HG03565 (cell line): ENCODE measurements at regions not wholly inside any gene's neighbourhood (a gene's known extent, or its start where the extent isn't known, plus 50 kb on each side); places are given as distances from the start of the nearest gene placed in this dataset.

Experiments used
- ATAC-seq: cut with Tn5 transposase; IDR thresholded peaks from one replicate; pipeline ENCODE4 v1.9.1; 2021; ENCODE audit warnings: mild to moderate bottlenecking, moderate library complexity; ENCODE audit not compliant: unreplicated experiment

DNA sequence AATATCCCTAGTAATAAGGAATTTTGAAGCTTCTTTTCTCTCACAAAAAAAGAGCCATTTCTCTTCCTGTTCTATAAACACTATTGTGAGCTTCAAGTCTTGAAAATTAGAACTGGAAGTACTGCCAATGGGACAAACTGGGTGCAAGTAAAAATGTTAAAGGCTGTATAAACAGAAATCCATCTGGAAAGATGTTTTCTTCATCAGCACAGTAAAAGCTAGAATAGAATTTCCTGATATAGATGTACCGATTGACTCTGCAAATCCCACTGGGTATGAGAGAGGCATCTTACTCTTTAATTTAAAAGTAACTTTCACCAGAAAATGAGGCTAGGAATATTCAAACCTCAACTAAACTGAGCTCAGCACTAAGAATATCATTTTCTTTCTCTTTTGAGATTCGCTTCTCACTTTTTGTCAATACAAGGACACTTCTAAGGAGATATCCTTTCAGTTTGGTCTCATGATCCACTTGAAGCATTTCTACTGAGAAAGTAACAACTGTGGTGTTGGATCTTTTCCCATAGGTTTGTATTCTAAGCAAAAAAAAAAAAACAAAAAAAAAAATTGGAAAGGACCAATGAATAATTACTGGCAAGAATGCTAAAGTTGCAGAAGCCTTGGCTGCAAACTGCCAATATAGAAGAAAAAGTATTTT lies 169.0 kb upstream of the PRDM1 start:
- no peak for ATAC-seq

DNA sequence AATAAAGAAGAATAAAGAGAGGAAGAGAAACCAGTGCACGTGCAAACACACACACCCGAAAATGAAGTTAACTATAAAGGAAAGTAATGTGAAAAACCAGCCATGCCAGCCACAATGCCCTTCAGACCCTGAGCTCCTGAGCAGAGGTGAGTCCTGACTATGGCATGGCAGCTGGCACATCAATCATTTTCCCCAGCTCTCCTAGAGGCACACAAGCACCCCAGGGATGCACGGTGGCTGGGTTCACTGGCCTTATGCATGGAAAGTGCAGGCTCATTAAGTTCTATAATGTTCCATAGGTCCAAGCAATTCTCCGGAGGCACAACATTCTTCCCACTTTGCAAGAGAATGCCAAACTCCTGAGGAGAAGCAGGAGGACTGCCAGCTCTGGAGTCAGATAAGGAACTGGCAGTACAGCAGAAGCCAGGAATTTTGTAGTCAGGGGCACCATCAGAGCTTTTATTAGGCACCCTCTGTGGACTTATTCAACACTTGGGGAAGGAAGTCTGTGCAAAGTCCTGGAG lies 175.0 kb upstream of the PRDM1 start:
- ATAC-seq = no peak

DNA sequence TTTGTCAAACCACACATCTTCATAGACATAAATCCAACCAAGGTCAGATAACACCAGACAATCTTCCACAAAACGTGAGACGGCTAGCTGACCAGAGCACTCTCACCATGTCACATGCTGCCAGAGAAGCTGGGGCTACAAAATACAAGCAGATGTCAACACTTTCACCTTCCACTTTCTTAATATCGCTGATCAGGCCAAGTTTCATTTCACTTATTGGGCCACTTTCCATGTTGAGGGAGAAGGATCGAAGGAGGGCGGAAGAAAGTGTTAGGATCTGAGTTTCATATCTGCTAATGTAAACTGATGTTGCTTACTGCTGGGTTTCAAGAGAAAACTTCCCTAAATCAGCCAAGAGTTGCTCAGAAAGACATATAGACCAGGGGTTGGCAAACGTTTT lies 177.0 kb upstream of the PRDM1 start:
- ATAC-seq = no peak

DNA sequence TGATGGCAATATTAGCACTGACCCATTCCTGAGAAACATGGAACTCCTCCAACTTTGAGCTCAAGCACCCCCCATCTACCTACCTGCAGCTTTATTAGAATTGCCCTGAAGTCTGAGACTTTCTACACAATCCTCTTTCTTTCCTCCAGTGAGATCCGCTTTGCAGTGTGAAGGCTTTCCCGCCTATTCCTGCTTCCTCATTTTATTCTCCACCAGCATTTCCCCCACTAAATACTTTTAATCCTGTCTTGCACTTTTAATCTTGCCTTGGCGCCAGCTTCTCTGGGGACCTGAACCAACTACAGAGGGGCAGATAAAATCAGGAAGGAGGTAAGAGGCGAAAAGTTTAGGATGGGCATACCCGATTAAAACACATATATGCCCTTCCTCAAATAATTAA lies 178.1 kb upstream of the PRDM1 start:
- no peak for ATAC-seq

DNA sequence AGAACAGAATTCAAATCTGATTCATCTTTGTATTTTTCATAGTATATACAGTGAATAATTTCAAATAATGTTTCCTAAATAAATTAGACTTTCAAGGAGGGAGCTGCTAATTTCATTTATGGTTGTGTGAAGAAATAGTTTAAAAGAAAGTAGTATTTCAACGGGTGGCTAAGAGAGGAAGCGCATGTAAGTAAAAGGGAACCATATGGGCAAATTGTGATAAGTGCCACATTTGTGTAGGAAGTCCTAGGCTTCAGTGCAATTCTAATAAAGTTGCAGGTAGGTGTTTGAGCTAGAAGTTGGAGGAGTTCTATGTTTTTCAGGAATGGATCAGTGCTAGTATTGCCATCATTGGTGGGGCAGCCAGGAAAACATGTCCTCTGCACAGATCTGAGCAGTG lies 178.8 kb upstream of the PRDM1 start:
- no peak for ATAC-seq

DNA sequence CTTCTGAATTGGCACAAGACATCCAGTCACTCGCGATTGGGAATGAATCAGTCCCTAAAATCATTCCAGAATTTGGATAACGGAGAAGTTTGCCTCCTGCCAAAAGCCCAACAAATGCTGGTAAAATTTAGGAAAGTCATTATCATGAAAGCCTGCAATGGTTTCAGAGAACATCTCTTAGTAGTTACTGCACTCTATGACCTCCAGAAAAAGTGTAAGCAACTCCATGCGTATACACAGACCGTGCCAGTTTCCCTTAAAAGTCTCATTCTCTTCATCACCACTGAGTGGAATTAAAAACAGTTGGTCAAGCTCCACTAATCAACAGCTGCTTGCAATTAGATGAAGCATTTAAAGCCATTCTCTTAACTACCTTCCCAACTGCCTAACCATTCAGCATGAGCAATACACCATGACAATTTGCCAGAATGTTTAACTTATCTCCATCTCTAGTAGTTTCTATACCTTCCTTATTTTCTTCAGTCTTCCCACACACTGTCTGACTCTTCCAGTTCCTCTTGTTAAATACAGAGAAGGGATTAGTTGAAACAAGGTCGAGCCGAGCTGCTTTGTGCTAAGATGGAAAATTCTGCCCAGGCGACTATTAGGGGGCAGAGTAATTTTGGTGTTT lies 183.6 kb upstream of the PRDM1 start:
- no peak for ATAC-seq

DNA sequence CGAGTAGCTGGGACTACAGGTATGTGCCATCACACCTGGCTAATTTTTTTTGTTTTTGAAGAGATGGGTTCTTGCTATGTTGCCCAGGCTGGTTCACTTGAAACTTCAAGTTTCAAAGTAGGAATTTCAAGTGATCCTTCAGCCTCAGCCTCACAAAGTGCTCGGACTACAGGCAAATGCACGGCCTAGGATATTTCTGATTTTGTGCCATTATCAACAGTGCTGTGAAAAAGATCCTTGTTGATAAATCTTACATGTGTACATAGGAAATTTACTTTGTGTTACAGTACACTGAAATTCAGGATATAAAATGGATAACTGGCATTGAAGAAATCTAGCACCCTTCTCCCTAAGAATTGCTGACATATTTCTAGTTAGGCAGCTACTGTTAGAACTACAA lies 184.6 kb upstream of the PRDM1 start:
- no peak for ATAC-seq

DNA sequence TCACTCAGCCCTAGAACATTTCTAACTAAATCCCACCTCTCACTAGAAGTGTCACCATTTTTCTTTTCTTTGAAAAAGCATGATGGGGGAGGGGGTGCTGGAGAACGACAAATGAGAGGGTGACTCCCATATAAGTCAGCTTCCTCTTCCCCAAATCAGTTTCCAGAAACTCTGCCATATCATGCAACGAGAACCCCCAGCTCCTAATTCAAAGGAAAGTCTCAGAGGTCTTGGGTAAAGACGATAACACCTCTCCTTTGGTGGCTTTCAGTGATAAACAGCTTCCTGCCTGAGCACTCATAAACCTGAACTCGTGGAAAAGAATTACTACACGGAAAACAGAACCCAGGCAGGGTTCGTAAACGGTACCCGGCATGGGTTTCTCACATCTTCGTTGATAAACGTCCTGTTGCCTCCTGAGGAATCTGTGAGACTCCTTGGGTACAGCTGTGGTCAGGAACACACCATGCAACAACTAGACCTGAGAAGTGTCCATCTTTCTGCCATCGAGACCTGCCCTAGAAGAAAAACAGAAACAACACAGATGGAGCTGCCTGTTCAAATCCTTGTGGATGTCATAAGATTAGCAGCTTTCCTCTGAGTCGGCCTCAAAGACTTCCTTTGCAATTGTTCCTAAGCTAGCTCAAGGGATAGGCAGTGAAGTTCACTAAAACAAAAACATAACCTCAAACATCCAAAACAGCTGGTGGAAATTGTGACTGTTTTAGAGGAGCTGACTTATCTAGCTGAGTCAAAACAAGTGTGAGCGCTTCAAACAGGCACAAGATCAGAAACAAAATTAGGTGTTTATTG lies 185.8 kb upstream of the PRDM1 start:
- ATAC-seq = no peak

DNA sequence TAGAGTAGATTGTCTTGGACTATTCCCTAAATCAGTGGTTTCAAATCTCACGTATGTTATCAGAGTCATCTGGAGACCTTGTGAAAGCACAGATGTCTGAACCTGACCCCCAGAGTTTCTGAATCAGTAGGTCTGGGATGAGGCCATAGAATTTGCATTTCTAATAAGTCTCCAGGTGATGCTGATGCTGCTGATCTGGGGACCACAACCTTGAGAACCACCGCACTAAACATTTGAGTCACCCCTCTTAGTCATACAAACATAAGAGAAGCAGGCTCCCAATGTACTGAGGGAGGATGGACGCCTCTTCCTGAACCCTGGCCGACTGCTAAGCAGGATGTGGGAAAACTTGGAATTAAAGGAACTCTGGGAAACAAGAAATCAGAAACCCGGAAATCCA lies 187.8 kb upstream of the PRDM1 start:
- peak; percentile 72 for ATAC-seq

DNA sequence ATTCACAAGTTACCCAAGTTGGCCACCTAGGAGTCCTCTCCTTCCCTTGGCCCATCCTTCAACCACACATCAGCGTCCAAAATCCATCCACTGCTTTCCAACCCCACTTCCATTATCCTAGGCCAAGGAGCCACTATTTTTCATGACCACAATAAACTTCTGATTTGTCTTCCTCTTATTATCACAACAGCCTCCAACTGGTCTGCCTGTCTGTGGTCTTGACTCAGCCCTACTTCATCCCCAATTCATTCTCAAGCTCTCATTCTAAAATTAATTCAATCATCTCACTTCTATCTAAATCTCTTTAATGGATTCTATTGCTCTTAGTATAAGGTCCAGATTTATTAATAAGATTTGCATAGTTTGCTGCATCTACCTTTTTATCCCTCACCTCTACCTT lies 189.0 kb upstream of the PRDM1 start:
- ATAC-seq = no peak

DNA sequence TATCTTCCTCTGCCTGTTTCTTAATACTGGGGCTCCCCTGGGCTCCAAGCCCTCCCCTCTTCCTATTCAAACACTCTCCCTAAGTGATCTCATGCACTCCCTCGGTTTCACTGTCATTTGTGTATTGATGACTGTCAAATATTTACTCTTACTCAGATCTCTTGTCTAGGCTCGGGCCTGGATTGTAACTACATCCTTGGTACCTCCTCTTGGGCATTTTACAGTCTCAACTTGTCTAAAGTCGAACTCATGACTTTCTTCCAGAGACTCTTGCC lies 189.4 kb upstream of the PRDM1 start:
- no peak for ATAC-seq

DNA sequence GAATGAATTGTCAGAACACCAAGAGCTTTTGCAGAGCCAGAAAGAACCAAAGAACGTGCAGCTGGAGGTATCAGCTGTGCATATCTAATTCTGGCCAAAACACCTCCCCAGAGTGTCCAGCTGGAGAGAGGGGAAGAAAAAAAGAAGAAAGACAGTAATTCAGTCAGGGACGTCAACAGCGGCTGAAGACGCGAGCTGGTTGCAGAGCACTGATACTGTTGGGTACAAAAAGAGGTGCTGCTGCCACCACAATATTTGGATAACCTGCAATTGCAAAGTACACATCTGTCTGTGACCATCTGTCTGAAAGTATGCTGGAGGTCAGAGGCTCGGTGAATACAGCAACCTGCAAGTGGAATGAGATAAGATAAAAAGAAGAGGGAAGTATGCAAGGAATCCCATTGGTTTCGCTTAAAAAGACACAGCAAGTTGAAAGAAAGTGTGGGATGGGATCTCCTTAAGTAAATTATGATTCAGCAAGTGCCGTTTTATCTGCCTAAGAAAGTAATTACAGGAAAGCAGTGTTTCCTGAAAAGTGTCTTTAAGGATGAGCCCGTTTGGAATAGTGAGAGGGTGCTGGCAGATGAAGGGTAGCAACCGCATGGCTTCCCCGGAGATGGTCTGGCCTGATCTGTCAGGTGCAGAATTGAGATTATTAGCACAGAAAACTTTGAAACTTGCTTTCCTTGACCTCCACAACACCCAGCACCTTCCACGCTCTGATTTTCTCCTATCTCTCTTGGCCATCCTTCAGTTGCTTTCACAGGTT lies 189.9 kb upstream of the PRDM1 start:
- no peak for ATAC-seq

DNA sequence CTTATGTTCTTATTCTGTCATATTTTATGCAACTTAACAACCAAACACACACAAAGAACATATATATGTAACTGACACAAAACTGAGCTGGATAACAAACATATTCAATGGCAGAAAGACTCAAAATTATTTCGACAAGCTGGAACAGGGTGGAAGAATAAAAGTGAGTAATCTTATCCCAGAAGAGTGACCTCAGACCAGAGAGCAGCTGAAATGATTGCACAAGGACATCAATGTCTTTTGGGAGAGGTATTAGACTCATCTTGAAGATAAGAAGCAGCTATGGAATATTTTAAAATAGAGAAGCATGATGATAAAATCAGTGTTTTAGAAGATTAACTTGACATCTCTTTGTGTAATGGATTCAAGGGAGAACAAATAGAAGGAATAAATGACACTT lies 191.6 kb upstream of the PRDM1 start:
- no peak for ATAC-seq

DNA sequence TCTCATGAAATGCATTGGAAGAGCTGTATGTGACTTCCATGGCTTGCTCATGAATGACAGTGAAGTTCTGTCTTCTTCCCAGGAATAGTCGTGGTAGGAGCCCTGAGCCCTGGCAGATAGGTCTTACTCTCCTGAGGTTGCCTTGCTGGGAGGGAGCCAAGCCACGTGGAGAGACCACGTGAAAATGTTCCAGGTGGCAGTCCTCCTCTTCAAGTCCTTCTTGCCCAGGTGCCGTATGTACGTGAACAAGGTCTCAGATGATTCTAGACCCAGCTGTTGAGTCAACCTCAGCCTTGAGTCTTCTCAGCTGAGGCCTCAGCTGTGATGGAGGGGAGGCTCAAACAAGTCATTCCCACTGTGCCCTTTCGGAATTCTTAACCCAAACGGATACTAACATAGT lies 192.4 kb upstream of the PRDM1 start:
- ATAC-seq = no peak

DNA sequence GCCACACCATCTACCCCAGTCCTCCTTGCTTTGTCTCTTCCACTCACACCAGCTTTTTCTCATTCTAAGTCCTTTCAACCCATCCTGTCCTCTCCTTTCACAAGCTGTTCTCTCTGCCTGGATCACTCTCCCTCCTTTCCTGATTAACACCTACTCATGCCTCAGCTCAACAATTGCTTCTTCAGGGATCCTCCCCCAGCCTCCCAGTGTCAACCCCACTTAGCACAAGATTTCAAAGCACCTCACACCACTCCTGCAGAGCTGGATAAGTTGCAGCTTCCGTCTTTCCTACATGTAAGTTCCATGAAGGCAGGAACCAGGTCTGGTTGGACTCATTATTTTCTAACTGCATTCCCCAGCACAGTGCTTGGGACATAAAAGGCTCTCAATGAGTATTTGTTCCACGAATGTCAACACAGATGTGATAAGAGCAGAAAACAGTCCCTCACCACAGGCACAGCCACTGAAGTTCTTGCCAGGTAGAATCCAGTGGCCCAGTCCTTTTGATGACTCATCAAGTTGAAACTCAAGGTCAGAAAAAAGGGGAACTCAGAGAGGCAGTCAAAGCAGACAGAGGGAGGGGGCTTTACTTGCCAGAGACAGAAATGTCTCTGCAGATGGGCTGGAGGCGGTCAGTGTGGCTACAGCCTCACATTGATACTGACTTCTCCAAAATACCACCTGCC lies 193.4 kb upstream of the PRDM1 start:
- peak; percentile 91 for ATAC-seq

DNA sequence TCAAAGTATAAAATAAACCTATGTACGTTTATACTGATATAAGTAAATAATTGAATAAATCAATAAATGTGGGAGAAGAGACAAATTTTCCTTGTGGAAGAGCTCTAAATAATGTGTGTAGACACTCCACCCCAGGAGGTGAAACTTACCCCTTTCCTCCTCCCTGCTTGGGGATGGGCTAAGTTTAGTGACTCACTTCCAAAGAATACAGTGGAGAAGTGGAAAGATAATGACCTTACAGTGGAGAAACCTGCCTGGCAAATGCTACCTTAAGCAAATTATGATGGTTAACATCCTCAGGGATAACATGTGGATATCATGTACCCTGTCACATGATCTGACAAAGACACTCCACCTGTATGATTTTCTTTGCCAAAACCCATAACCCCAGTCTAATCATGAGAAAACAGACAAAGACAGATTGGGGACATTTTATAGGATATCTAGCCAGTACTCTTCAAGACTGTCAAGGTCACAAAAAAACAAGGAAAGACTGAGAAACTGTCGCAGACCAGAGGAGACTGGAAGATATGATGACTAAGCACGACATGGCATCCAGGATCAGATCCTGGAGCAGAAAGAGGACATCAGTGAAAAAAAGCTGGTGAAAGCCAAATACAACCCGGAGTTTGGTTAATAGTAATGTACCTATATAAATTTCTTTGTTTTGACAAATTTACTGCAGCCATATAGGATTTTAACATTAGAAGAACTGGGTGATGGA lies 195.5 kb upstream of the PRDM1 start:
- no peak for ATAC-seq

DNA sequence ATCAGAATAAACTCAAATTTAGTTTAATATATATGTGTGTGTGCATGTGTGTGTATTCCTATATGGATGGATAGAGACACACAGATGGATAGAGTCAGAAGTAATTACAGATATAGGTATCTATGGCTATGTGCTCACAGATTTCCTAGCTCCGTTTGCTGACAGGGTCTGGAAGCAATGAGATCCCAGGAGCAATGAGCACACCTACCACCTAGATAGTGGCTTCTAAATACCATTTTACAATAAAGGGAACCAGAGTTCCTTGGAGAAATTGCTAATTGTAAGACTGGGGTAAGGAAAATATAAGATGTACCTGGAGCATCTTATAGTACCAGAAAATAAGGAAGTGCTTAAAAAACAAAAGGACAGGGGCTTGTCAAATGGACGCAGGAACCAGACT lies 196.2 kb upstream of the PRDM1 start:
- ATAC-seq = no peak

DNA sequence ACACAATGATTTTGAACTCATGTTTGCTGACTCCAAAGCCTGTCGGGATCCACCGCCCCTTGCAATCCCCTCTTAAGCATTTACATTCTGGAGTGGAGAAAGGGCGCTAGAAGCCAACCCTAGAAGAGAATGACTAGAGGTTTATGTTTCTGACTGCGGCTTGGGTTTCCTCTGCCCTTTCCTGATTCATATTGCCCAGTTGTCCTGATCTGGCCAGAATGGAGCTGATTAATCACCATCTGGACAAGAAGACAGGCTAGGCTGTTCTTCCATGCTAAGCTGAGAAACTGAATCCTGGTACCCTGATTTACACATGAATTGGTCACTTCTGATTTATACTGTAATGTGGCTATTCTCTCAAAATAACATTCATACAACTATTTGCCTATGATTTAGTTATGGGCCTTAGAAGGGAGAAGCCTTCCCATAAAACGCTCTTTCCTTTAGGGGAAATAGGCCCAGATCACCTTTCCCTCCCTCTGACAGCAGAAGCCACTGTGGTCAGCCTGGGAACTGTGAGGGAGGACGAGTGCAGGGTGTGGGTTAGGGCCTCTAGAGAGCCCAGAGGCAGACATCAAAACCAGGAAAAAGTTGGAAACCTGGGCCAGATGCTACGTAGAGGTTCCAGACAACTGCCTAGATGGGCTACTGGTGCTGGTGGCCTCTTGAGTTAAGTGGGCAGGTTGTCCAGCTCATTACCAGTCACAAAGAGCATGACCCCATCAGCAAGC lies 199.2 kb upstream of the PRDM1 start:
- no peak for ATAC-seq

DNA sequence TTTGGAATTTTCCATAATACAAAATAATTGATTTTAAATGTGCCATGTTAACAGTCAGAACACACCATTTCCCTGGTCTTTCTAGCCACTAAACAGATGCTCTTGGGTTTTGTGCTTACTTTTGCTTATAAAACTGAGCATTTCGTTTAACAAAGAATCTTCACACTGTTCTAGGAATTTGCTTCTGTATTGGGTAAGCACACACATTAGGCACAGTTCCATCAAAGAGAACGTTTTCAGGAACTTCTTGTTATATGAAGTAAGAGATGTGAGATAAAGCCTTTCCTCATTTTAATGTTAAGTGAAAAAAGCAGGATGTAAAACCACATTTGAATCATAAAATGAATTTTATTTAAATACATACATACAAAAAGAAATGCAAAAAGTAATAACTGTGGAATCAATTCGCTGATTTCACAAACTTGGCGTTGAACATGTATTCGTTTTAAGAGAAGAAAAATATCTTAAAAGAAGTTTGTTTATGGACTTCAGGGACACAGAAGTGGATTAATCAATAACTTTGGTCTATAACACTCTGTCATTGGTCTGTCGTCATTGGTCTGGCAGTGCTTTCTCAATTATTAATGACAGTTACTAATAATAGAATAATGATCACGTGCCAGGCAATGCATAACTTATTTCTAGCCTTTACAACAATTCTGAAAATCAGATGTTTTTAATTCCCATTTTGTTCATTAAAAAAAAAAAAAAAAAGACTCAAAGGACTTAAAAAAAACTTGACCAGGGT lies 199.9 kb upstream of the PRDM1 start:
- ATAC-seq = no peak
